ENCODE measurements at regions not wholly inside any gene's neighbourhood (a gene's known extent, or its start where the extent isn't known, plus 50 kb on each side); places are given as distances from the start of the nearest gene placed in this dataset.

GRCh38 chr2:173764094-173764493 is 201.1 kb downstream of the SP3 start:
- no peak for DNase-seq (ENCODE audit: low spot score)
- no peak for TF ChIP-seq CTCF (IDR thresholded peaks at IDR 0.05; ENCODE audit: extremely low read depth, missing control alignments)

GRCh38 chr2:173766537-173767289 is 198.5 kb downstream of the SP3 start:
- TF ChIP-seq CTCF (IDR thresholded peaks at IDR 0.05; ENCODE audit: extremely low read depth, missing control alignments): no peak
- no peak for DNase-seq (ENCODE audit: low spot score)

DNA sequence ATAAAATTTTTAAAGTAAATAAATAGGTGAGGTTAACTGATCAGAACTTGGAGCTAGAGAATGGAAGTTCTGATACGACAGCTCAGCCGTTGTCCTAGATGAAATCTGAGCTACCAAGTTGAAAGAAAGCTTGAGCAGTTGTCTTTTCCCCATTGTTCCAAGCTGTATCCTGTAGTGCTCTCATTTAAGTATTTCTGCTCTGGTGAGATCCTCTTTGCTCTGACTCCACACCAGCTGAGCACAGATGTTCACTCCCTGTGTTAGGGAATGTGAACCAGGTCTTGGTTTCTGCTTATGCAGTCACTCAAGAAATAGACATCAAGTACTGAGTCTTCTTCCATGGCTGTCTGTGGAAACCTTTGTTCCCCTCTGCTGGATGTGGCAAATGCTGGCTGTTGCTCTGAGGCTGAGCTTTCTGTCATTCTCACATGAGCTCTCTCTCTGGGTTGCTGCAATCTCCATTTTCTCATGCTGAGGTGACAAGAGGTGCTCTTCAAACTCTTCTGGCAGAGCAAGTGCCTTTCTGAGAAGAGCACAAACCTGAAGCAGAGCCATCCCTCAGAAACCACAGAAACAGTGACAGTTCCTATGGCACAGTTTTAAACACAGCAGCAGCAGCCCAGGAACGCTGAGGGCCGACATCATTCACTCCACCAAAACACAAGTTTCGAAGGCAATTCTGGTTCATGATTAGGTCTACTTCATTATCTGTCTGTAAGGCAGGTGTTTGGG is 194.1 kb downstream of the SP3 start:
- DNase-seq (ENCODE audit: low spot score): no peak
- TF ChIP-seq CTCF (IDR thresholded peaks at IDR 0.05; ENCODE audit: extremely low read depth, missing control alignments): no peak

DNA sequence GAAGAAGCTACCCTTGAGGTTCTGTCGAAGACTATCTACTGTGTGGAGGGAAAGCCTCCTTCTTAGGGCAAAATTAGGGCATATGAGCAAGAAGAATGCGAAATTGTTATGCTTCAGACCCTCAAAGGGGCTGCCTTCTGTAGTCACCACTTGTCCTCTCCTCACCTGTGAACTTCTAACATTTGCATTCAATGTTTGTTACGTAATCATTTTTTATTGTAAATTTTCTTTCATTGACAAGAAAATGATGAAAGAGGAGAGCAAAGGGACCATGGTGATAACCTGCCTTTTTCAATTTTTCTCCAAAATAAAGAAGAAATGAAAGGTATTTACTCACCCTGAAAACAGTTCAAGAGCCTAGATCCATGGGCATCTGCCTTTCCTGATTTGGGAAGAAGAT is 193.0 kb downstream of the SP3 start:
- TF ChIP-seq CTCF (IDR thresholded peaks at IDR 0.05; ENCODE audit: extremely low read depth, missing control alignments): no peak
- no peak for DNase-seq (ENCODE audit: low spot score)

- TF ChIP-seq CTCF (IDR thresholded peaks at IDR 0.05; ENCODE audit: extremely low read depth, missing control alignments): no peak
- DNase-seq (ENCODE audit: low spot score): no peak
Measured at GRCh38 chr2:173773076-173773475, 192.1 kb downstream of the SP3 start.

DNA sequence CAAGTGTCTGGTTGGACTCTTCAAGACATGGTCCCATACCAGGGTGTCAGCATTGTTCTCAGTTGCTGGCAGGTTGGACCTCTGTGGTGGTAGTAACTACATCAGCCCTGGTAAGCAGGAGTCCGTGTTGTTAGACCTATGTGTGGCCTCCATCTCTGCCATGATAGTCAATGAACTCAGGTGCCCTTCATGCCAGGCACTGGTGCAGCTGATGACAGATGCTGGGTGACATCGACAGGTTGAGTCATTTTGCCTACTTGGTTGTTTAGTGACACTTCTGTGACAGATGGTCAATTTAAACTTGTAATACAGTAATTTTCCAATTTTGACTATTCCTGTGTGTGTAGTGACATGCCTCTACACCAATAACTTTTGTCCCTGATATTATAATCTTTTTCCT is 189.7 kb downstream of the SP3 start:
- TF ChIP-seq CTCF (IDR thresholded peaks at IDR 0.05; ENCODE audit: extremely low read depth, missing control alignments): no peak
- DNase-seq (ENCODE audit: low spot score): no peak

DNA sequence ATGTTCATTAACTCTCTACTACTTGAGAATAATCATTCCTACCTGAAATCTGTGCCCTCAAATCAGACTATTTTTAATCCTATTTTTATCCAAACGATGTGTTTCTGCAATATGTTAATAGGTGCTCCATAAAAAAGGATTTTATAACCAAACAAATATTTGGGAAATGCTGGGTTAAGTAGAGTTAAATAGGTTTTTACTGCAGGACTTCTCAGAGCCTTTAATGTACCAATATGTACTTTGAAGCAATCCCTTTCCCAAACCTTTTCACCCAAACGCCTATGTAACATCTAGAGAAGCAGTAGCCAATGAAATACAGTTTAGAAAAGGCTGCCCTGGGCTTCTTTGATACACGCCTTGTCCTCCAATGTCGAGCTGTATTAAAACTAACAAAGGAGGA is 182.5 kb downstream of the SP3 start:
- TF ChIP-seq CTCF (IDR thresholded peaks at IDR 0.05; ENCODE audit: extremely low read depth, missing control alignments): no peak
- DNase-seq (ENCODE audit: low spot score): no peak
